T-cell (primary cell): ENCODE measurements at regions not wholly inside any gene's neighbourhood (a gene's known extent, or its start where the extent isn't known, plus 50 kb on each side); places are given as distances from the start of the nearest gene placed in this dataset.

ENCODE experiments used
- ATAC-seq, 4 experiments: fragments of 200-7000 bp in 3 of 4; fragments of 150-1000 bp in 1 of 4; cut with Tn5 transposase; replicated peaks in 1 of 4; 1 replicate in 3 of 4; 2 replicates in 1 of 4; pipeline ENCODE4 v1.10.0; 2021; ENCODE audit warnings: moderate library complexity in 3 of 4, mild to moderate bottlenecking in 2 of 4, moderate number of reproducible peaks in 1 of 4
- CTCF ChIA-PET, 2 donors: fragments of 300-600 bp; sonication (Branson Sonifier 250); formaldehyde crosslinking; loops; one replicate each; lab custom pipeline; 2022; ENCODE audit warnings: antibody characterized with exemption in 2 of 2; lab: Charles Lee
- POLR2A ChIA-PET, 2 donors: fragments of 300-600 bp; sonication (Branson Sonifier 250); formaldehyde crosslinking; loops; one replicate each; lab custom pipeline; 2022; ENCODE audit warnings: antibody characterized with exemption in 2 of 2; lab: Charles Lee
- DNase-seq, 35 experiments: peaks; one replicate each; pipeline versions ENCODE4 v3.0.0 to v3.0.0-alpha.2; 2013 to 2023
- H3K27ac ChIP-seq: one replicate; pipeline ENCODE4 v1.5.1; 2013; ENCODE audit warnings: low read length
- H3K27me3 ChIP-seq, 2 experiments: replicated peaks in 1 of 2; 1 replicate in 1 of 2; 2 replicates in 1 of 2; pipeline versions ENCODE4 v1.6.1 to v1.7.0; 2013; ENCODE audit warnings: low read length in 1 of 2, mixed read lengths in 1 of 2; ENCODE audit not compliant: control insufficient read depth in 2 of 2, insufficient read depth in 2 of 2; ENCODE audit errors: extremely low read depth in 1 of 2
- H3K36me3 ChIP-seq, 2 donors: 1 replicate in 1 of 2; 2 replicates in 1 of 2; pipeline versions ENCODE4 v1.6.1 to v1.7.0; 2013; ENCODE audit warnings: low read length in 1 of 2; ENCODE audit not compliant: control insufficient read depth in 2 of 2, insufficient read depth in 1 of 2; ENCODE audit errors: extremely low read depth in 1 of 2
- H3K4me1 ChIP-seq, 2 experiments: 1 replicate in 1 of 2; 2 replicates in 1 of 2; pipeline versions ENCODE4 v1.6.1 to v1.7.0; 2013; ENCODE audit warnings: low read length in 2 of 2, mixed read lengths in 1 of 2; ENCODE audit not compliant: insufficient read depth in 2 of 2, control insufficient read depth in 1 of 2; ENCODE audit errors: extremely low read depth in 1 of 2
- H3K4me3 ChIP-seq, 2 donors: 1 replicate in 1 of 2; 2 replicates in 1 of 2; pipeline versions ENCODE4 v1.5.1 to v1.7.0; 2013; ENCODE audit warnings: mild to moderate bottlenecking in 2 of 2, low read length in 1 of 2, moderate library complexity in 1 of 2; ENCODE audit not compliant: control insufficient read depth in 1 of 2; ENCODE audit errors: extremely low read depth in 1 of 2
- H3K9me3 ChIP-seq: 2 replicates; pipeline ENCODE4 v1.7.0; 2013
- H3K27ac Mint-ChIP-seq, 2 donors: one replicate each; pipeline ENCODE4 v1.8.0; 2020 to 2021; ENCODE audit warnings: mild to moderate bottlenecking in 2 of 2, mixed read lengths in 2 of 2
- H3K27me3 Mint-ChIP-seq, 2 donors: one replicate each; pipeline ENCODE4 v1.8.0; 2021 to 2022; ENCODE audit warnings: mixed read lengths in 2 of 2
- H3K36me3 Mint-ChIP-seq: one replicate; pipeline ENCODE4 v1.8.0; 2021; ENCODE audit warnings: mixed read lengths
- H3K4me1 Mint-ChIP-seq, 3 donors: one replicate each; pipeline ENCODE4 v1.8.0; 2020 to 2022; ENCODE audit warnings: mixed read lengths in 3 of 3, mild to moderate bottlenecking in 1 of 3
- H3K4me3 Mint-ChIP-seq, 3 donors: one replicate each; pipeline ENCODE4 v1.8.0; 2020 to 2022; ENCODE audit warnings: mild to moderate bottlenecking in 3 of 3, mixed read lengths in 3 of 3, moderate library complexity in 3 of 3
- H3K9me3 Mint-ChIP-seq, 3 donors: one replicate each; pipeline ENCODE4 v1.8.0; 2020 to 2022; ENCODE audit warnings: mixed read lengths in 3 of 3
- WGBS: methylation state at CpG from one replicate; pipeline ENCODE4 v1.1.5; 2013; ENCODE audit warnings: missing lambda C conversion rate; ENCODE audit not compliant: insufficient coverage; 5-methylcytosine and 5-hydroxymethylcytosine counted together

DNA sequence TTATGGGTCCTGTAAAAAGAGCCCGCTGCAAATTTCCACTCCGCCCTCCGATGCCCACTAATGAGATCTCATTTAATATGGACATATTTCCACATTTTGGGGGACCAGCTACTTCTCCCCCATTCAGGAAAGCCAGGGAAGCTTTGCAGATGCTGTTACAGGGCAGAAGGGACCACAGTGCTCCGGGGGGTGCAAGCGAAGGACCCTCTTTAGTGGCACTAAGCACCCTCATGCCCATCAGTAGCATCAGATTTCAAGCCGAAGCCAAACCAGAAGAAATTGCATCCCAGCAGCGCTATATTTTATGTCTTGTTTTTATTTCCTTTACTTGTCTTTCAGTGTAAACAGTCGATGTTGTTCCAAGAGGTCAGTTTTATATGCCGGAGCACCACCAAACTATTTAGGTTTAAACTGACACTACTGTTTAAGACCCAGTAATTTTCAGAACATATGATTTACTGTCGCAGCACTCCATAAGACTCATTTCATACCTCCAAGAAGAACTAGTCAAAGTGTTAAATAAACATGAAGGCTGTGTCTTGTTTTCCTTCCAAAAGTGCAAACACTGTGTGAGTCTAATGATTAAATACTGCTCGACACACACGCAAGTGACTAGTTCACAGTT lies 122.2 kb upstream of the MGMT start:
- Histone ChIP-seq H3K4me1 (no peaks in the 10 kb centered on the region), H3K27me3 (peaks cover 0 to 11% of the 10 kb centered on the region in 2 experiments), H3K27ac (no peak overlapping the region), H3K36me3 (no peaks in the 10 kb centered on the region), H3K9me3 (no peaks in the 10 kb centered on the region), H3K4me3 (no peak overlapping the region)
- DNase-seq (no peak), ATAC-seq (no peak)
- 94% methylated on average over 10 of the region's 12 CpGs for WGBS
- Mint-ChIP-seq H3K27me3 (peaks cover 6 to 10% of the 10 kb centered on the region in 2 donors), H3K4me3 (no peak overlapping the region), H3K9me3 (no peaks in the 10 kb centered on the region), H3K36me3 (no peaks in the 10 kb centered on the region), H3K27ac (no peak overlapping the region), H3K4me1 (no peaks in the 10 kb centered on the region)
- ChIA-PET CTCF (no interaction called here), POLR2A (no interaction called here)

DNA sequence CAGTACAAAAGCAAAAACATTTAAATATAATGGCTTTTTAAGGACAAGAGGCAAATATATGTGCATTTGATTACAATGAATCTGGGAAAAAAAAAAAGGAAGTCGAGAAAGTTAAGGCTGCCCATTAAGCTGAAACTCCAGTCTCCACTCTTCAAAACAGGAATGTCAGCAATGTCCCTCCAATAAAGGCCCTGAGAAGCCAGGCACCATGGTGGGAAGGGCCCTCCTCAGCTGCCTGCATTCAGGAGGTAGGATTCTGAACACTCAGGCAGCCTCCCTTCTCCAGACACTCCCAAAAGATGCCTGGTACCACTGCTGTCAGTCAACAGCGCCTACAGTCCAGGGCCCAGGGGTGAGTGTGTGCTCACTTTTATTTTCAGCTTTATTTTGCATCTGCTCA lies 121.3 kb upstream of the MGMT start:
- ATAC-seq (no peak), DNase-seq (no peak)
- no peaks in the 10 kb centered on the region for H3K36me3 ChIP-seq
- CTCF ChIA-PET = interaction anchor here in 1 of 2 donors (0.5 kb wide), 1 partner anchor 9 kb away, joined by 3 read pairs; no protein-coding TSS in a partner anchor
- no peak overlapping the region for H3K4me3 ChIP-seq
- Mint-ChIP-seq H3K27me3 (peaks cover 6 to 10% of the 10 kb centered on the region in 2 donors), H3K27ac (no peak overlapping the region), H3K4me3 (no peak overlapping the region), H3K9me3 (no peaks in the 10 kb centered on the region), H3K4me1 (no peaks in the 10 kb centered on the region), H3K36me3 (no peaks in the 10 kb centered on the region)
- peaks cover 0 to 10% of the 10 kb centered on the region in 2 experiments for H3K27me3 ChIP-seq
- no peaks in the 10 kb centered on the region for H3K9me3 ChIP-seq
- no CpG with 5 or more reads among the region's 2 CpGs for WGBS
- POLR2A ChIA-PET = no interaction called here
- H3K27ac ChIP-seq = no peak overlapping the region
- H3K4me1 ChIP-seq = no peaks in the 10 kb centered on the region

DNA sequence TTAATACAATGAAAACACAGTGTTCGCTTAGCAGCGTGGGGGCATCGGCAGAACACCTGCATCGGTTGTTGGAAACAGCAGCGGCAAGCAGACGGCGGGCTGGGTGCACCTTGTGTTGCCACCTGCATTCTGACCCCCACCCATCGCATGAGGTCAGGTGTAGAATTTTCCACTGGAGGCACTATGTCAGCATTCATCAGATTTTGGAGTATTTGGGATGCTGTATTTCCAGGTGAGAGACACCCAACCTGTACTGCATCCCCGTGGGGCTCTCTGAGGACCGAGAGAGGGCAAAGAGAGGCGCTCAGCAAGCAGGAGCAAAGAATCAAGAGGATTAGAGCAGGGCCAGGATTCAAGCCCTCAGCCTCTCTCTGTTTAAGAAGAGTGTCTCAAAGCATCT lies 116.4 kb upstream of the MGMT start:
- no peaks in the 10 kb centered on the region for H3K36me3 ChIP-seq
- no peak overlapping the region for H3K27ac ChIP-seq
- WGBS = 94% methylated on average over 8 of the region's 11 CpGs
- H3K27ac Mint-ChIP-seq = no peak overlapping the region
- H3K4me3 ChIP-seq = no peak overlapping the region
- H3K36me3 Mint-ChIP-seq = no peaks in the 10 kb centered on the region
- CTCF ChIA-PET = no interaction called here
- peaks cover 6 to 14% of the 10 kb centered on the region in 2 donors for H3K27me3 Mint-ChIP-seq
- no peaks in the 10 kb centered on the region for H3K9me3 ChIP-seq
- peaks cover 0 to 8% of the 10 kb centered on the region in 2 experiments for H3K27me3 ChIP-seq
- H3K4me3 Mint-ChIP-seq = no peak overlapping the region
- no peaks in the 10 kb centered on the region for H3K4me1 Mint-ChIP-seq
- ATAC-seq (no peak), DNase-seq (no peak)
- H3K9me3 Mint-ChIP-seq = no peaks in the 10 kb centered on the region
- no peaks in the 10 kb centered on the region for H3K4me1 ChIP-seq
- POLR2A ChIA-PET = no interaction called here

DNA sequence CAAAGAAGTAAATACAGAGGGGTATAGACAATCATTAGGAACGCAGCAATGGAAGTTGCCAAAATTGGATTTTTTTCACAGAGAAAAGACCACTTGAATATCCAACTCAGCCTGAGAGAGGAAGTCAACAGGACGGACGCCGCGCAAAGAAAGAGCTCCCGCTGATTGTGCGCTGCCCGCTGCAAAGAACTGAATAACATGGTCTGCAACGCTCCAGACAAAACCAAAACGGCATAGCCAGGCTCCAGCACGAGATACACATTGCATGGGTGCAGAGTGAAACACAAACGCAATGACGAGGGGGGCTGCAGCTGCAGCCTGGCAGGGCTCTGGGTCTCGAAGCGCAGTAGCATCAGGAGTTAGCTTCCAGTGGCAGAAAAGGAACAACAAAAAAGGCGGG lies 113.9 kb upstream of the MGMT start:
- H3K27ac Mint-ChIP-seq = no peak overlapping the region
- no peak overlapping the region for H3K4me3 Mint-ChIP-seq
- H3K4me1 Mint-ChIP-seq = no peaks in the 10 kb centered on the region
- POLR2A ChIA-PET = no interaction called here
- DNase-seq = no peak
- no peaks in the 10 kb centered on the region for H3K36me3 ChIP-seq
- H3K27ac ChIP-seq = no peak overlapping the region
- ATAC-seq = no peak
- H3K4me3 ChIP-seq = no peak overlapping the region
- WGBS = 89% methylated on average over 13 of the region's 16 CpGs
- peaks cover 0 to 13% (median 7%) of the 10 kb centered on the region in 3 donors for H3K9me3 Mint-ChIP-seq
- H3K27me3 ChIP-seq = peaks cover 0 to 8% of the 10 kb centered on the region in 2 experiments
- no peaks in the 10 kb centered on the region for H3K9me3 ChIP-seq
- CTCF ChIA-PET = no interaction called here
- H3K4me1 ChIP-seq = no peaks in the 10 kb centered on the region
- H3K27me3 Mint-ChIP-seq = peaks cover 6 to 17% of the 10 kb centered on the region in 2 donors
- H3K36me3 Mint-ChIP-seq = no peaks in the 10 kb centered on the region

DNA sequence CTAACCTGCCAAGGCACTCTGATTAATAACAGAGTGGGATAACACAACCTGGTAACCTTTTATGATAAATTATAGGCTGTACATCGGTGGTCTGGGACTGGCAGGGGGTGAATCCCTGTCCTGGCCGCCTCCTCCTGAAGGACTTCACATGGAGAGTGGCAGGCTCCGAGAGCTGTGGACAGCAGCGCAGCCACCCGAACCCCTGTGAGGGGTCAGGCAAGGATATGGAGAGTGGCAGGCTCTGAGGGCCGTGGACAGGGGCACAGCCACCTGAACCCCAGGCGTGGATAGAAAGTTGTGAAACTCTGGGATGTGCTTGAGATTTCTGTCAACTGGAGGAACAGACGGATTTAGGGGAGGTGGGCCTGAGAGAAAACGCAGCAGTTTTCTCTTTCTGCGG lies 107.0 kb upstream of the MGMT start:
- ChIA-PET CTCF (no interaction called here), POLR2A (no interaction called here)
- no peaks in the 10 kb centered on the region for H3K36me3 Mint-ChIP-seq
- 84% methylated on average over 8 of the region's 10 CpGs for WGBS
- H3K27me3 ChIP-seq = no peaks in the 10 kb centered on the region
- H3K9me3 ChIP-seq = no peaks in the 10 kb centered on the region
- no peak overlapping the region for H3K27ac Mint-ChIP-seq
- no peaks in the 10 kb centered on the region for H3K4me1 ChIP-seq
- DNase-seq = no peak
- no peak overlapping the region for H3K27ac ChIP-seq
- H3K4me3 ChIP-seq = no peak overlapping the region
- no peaks in the 10 kb centered on the region for H3K36me3 ChIP-seq
- H3K4me3 Mint-ChIP-seq = no peak overlapping the region
- H3K4me1 Mint-ChIP-seq = no peaks in the 10 kb centered on the region
- peaks cover 0 to 13% of the 10 kb centered on the region in 2 donors for H3K27me3 Mint-ChIP-seq
- H3K9me3 Mint-ChIP-seq = peaks cover 0 to 13% (median 7%) of the 10 kb centered on the region in 3 donors
- ATAC-seq = no peak

DNA sequence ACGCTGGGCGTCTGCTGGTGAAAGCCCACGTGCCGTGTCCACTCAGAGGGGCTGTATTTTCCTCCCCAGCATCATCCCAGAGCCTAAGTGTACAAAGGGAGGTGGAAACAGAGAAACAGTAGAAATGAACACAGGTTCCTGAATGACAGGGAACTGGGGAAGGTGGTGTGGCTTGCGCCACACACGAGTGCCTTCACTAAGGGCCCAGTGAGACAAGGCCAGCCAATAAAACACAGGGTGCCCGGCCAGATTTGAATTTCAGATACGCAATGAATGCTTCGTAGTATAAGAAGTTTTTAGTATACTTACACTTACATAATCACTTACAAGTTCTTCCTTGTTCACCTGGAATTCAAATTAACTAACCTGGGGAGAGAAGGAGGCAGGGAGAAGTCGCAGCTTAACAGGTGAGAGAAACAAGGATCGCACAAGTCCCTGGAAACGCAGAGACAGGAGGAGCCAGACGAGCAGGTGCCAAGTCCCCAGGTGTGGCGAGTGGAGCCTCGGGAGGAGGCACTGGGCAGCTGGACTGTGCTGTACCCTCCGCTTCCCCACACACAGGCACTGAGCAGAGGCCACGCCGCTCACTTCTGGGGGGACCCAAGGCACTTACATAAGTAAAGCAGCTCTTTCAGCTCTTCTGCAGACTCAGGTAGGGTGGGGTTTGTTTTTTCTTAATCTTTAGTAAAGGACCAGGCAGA lies 105.2 kb upstream of the MGMT start:
- POLR2A ChIA-PET = no interaction called here
- CTCF ChIA-PET = no interaction called here
- Histone ChIP-seq H3K27ac (no peak overlapping the region), H3K27me3 (no peaks in the 10 kb centered on the region), H3K4me1 (no peaks in the 10 kb centered on the region), H3K4me3 (no peak overlapping the region), H3K9me3 (no peaks in the 10 kb centered on the region), H3K36me3 (no peaks in the 10 kb centered on the region)
- Mint-ChIP-seq H3K4me1 (no peaks in the 10 kb centered on the region), H3K27ac (no peak overlapping the region), H3K4me3 (no peak overlapping the region), H3K36me3 (no peaks in the 10 kb centered on the region), H3K9me3 (peaks cover 0 to 7% (median 5%) of the 10 kb centered on the region in 3 donors), H3K27me3 (peaks cover 0 to 8% of the 10 kb centered on the region in 2 donors)
- DNase-seq = no peak
- ATAC-seq = no peak
- 89% methylated on average over 7 of the region's 18 CpGs for WGBS
